DMS79 (cell line): ENCODE measurements at regions not wholly inside any gene's neighbourhood (a gene's known extent, or its start where the extent isn't known, plus 50 kb on each side); places are given as distances from the start of the nearest gene placed in this dataset.

ENCODE experiments used
- DNase-seq: peaks from one replicate; lab custom pipeline; 2025; lab: John Stamatoyannopoulos, UW

DNA sequence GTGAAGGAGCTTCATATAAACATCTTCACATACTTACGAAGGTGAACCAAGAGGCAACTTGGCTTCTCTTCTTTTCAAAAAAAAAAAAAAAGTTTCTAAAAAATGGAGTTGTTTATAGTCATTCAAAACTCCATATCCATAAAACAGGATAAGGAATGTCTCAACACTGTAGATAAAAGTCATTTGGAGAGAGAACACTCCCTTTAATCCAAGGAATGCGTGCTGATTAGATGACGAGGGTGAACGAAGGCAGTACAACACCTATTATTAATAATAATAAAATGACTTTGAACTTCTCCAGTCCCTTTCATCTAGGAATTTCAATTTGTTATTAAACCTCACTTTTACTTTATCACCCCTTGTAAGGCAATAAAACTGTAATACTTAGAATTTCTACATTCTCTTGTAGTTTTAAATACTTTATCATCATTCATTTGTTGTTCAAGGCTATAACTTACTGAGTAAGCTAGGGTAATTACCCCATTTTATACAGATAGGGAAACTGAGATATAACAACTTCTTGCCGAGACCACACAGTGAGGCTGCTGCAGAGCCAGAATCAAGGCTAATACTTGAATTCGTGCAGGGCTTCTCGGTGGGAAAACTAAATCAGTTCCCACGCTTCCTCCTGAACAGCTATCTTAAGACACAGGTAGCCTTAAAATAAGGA lies 377.1 kb downstream of the EFNA5 start:
- DNase-seq = no peak

DNA sequence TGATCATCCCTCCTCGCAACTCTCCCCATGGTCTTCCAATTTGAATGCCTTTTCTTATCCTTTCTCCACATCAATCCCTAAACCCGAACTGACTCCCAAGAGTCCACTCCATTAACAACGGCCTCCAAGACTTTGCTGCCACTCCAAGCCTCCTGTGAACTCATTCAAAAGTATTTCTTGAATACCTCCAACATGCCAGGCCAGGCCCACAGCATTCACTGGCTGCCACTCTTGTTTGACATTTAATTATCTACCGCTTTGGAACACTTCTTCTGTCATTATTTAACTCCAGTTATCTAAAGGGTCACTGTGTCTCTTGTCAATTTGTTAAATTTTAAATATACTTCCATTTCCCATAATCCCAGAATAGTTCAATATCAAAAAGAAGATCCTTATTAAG lies 378.9 kb downstream of the EFNA5 start:
- no peak for DNase-seq

GRCh38 chr5:107290780-107291398 lies 379.8 kb downstream of the EFNA5 start:
- DNase-seq = no peak

- no peak for DNase-seq
These were observed 381.6 kb downstream of the EFNA5 start for GRCh38 chr5:107289030-107289714.

- no peak for DNase-seq
These were observed 384.2 kb downstream of the EFNA5 start for GRCh38 chr5:107286447-107287098.

DNA sequence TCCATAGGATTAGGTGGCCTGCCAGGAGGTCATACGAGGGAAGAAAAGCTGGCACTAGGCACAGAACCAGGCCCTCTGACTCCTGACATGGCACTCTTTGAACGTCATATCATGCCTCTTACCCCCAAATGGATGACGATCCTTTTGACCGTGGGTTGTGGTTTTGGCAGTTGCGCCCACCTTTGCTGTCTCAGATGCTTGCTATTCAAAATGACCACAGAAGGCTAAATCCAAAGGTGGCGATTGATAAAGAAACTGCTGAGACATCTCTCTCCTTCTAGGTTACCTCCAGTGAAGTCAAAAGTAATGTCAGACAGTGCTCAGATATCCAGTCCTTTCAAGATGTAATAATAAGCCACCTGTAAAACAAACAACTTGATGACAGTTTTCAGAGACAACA lies 385.0 kb downstream of the EFNA5 start:
- no peak for DNase-seq

DNA sequence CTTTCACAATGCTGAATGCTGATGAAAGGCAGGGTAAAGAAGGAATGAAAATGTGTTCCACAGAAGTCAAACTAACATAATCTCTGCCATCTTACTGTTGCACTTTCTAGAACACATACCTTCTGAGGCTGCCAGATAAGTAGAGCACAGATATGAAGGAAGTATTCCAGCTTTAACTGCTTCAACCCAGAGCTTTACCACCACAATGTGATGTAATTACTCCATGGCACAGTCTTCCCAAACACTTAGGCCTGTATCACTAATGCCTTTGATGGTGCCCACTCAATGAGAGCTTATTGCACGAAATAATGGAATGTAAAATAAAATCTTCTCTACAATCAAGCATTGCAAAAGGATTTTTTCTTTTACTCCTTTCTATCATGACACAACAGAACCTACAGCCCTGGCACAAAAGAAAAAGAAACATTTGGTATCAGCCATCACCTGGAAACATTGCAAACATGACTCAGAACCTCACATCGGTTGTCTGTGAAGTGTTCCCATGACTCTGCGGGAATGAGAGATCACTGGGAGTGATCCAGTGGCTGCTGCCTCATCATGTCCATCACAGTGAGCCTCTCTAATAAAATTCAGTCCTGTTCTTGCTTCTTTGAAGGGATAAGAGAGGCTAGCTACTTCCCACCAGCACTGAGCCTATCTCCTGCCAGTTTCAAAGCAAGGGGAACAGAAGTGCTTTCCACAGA lies 385.8 kb downstream of the EFNA5 start:
- no peak for DNase-seq

- no peak for DNase-seq
These were observed 388.7 kb downstream of the EFNA5 start for GRCh38 chr5:107282061-107282460.

DNA sequence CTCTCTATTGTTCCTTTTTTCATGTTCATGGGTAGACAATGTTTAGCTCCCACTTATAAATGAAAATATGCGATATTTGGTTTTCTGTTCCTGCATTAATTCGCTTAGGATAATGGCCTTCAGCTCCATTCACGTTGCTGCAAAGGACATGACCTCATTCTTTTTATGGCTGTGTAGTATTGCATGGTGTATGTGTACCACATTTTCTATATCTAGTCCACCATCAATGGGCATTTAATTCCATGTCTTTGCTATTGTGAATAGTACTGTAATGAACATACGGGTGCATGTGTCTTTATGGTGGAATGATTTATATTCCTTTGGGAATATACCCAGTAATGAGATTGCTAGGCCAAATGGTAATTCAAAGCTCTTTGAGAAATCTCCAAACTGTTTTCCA lies 392.0 kb downstream of the EFNA5 start:
- DNase-seq = no peak

DNA sequence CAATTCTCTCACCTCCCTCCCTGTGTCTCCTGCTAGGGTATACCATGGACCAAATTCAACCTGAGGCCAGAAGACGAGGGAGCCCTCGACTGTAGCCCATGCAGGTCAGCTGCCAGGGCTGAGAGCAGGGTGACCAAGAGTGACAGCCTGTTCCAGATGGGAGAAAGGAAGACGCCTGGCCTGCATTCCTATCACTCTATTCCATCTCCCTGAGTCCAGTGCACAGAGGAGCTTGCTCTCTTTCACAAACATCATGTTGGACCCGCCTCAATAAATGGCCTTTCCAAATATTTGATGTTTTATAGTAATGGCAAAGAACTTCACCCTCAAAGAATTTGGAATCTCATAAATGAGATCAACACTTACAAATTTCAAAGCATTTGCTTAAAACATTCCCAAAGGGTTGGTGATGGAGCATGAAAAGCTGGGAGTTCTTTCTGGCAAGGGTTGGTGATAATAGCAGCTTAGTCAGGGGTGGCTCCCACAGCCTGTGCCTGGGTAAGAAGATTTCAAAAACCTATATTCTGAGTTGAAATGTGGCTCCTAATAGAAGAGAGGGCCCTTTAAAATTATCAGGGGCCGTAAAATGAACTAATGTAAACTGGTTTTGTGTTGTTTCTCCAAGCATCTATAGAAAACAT lies 393.1 kb downstream of the EFNA5 start:
- no peak for DNase-seq

DNA sequence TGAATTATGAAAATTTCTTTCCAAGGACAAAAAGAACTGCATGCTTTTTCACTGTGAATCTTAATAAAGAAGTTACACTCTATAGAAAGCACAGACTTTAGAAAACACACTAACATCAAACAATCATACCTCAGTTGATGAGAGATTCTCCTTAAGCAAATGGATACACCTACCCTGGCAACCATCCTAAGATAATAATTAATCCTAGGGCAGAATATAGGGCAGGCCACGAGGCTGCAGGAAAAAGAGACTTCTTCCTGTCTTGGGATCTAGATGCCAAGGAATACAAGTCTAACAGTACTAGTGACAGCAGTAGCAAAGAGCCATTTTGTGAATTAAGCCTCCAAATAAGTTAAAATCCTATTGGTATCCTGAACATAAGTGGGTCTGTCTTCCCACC lies 395.4 kb downstream of the EFNA5 start:
- DNase-seq = no peak

DNA sequence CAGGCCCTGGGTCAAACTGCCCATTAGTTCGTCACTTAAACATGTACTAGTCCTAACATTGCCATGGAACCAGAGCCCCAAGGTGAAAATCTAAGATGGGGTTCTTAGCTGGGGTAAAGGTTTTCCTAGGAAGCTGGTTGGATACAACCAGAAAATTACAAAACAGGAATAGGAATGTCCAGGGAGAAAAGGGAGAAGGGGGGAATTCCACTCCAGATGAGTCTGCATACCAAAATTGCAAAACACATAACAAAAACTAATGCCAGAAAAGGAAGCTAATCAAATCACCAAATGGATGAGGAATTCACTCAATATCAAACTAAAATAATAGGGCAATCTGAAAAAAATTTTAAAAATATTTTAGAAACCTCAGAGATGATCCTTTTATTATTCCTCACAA lies 396.2 kb downstream of the EFNA5 start:
- no peak for DNase-seq

- no peak for DNase-seq
These were observed 397.8 kb downstream of the EFNA5 start for GRCh38 chr5:107272954-107273353.

GRCh38 chr5:107272509-107272908 lies 398.2 kb downstream of the EFNA5 start:
- DNase-seq = no peak

DNA sequence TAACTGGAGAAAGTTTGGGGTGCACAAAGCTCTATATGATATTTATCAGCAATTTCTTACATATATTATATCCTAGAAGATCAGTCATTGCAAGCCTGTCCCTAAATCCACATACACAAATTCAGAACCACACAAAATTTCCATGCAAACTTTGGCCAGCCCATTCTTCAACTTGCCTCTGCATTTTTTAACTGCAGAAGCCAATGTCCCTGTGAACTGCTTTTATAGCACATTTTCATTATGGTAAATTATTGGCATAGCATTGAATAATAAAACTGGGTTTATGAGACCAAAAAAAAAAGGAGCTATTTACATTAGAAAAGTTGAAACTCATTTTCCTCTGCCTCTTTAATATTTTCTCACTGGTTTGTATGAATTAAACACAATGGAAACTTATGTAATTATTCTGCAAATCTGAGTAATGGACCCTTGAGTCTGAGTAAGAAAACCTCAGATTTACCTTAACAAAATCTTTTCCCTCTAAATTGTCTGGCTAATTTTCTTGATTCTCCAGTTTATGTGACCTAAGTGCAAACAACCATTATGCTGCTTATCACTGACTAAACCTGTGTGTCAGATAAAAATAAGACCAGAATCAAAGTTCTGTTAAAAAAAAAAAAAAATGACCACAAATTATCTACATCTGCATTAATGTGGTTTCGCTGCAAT lies 398.9 kb downstream of the EFNA5 start:
- no peak for DNase-seq

DNA sequence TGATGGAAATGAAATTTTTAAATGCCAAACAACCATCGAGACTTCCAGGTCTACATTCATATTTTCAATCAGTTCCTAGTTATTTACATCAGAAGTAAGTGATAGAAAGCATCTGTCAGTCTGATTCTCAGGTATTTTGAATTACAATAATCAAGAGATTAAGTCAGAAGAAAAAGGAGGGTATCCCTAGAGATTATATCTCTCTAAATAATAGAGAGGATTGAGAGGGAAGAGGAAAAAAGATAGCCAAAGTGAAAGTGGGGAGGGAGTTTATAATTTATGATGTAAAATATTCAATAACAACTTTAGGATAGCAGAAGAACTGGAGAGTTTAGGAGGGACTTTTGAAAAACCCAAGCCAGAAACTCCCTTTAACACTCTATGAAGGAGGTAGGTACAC lies 400.2 kb downstream of the EFNA5 start:
- no peak for DNase-seq

GRCh38 chr5:107269678-107270077 lies 401.1 kb downstream of the EFNA5 start:
- DNase-seq = no peak

- no peak for DNase-seq
These were observed 401.5 kb downstream of the EFNA5 start for GRCh38 chr5:107269256-107269655.

DNA sequence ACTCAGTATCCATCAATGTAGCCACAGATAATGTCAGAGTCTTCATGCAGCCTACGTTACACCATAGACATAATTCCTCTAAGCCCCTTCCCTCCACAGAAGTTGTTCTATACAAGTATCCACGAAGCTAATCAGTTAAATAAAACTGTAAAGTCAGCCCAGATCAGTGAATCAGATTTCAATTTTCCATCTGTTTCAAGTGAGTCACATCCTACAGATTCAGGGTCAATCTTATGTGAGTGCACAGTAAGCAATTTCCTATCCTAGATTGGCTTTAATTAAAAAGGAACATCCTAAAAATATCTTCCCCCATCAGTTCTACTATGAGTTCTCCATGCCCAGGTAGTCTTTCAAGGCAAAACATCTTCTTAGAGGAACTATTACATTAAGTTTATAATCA lies 402.5 kb downstream of the EFNA5 start:
- DNase-seq = no peak

DNA sequence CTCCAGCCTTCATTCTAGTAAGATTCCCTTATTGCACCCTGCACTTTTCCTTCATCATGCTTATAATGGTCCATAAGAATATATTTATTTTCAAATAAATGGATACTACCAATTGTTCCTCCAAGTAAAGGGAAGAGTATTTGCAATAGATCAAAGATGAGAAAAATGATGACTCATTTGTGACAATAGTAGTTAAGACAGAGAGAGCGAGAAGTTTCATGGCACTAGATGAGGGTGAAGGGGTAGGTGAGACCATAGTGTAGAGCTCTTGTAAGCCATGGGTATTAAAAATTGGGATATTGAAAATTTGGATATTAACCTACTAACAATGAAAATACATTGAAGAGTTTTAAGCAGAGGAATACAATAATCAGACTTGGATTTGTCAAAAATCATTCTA lies 404.6 kb downstream of the EFNA5 start:
- DNase-seq = no peak

- DNase-seq = no peak
These were observed 405.5 kb downstream of the EFNA5 start for GRCh38 chr5:107265193-107265592.
